PFSK-1 (cell line): ENCODE measurements at regions not wholly inside any gene's neighbourhood (a gene's known extent, or its start where the extent isn't known, plus 50 kb on each side); places are given as distances from the start of the nearest gene placed in this dataset.

Experiments used
- POLR2AphosphoS5 ChIP-seq: IDR thresholded peaks from 2 replicates; pipeline ENCODE4 v1.6.1; 2012; ENCODE audit warnings: low read depth, mild to moderate bottlenecking, control low read depth, low read length, moderate library complexity
- REST ChIP-seq, 2 experiments: IDR thresholded peaks; 2 replicates each; pipeline versions ENCODE4 v1.6.1 to v1.8.0; 2011 to 2012; ENCODE audit warnings: low read depth in 2 of 2, low read length in 2 of 2, control low read depth in 1 of 2, inconsistent platforms in 1 of 2, mild to moderate bottlenecking in 1 of 2, moderate library complexity in 1 of 2; ENCODE audit not compliant: insufficient read depth in 1 of 2
- TAF1 ChIP-seq: IDR thresholded peaks from 2 replicates; pipeline ENCODE4 v1.6.1; 2012; ENCODE audit warnings: low read length, control low read depth, borderline replicate concordance; ENCODE audit not compliant: insufficient read depth

GRCh38 chrX:96591421-96591820, 93.2 kb upstream of the DIAPH2 start:
- no peak for TF ChIP-seq POLR2AphosphoS5
- TF ChIP-seq REST (IDR thresholded peaks at IDR 0.05; ENCODE audit: insufficient read depth in 1 of 2, low read depth in 2 of 2, low read length in 2 of 2), result no peak
- TF ChIP-seq TAF1, result no peak
